HepG2 (cell line): ENCODE measurements at regions not wholly inside any gene's neighbourhood (a gene's known extent, or its start where the extent isn't known, plus 50 kb on each side); places are given as distances from the start of the nearest gene placed in this dataset.

ENCODE experiments used
- ATAC-seq: fragments of 200-7000 bp; cut with Tn5 transposase; 3 replicates; pipeline ENCODE4 v1.9.1; 2020; ENCODE audit warnings: mild to moderate bottlenecking, moderate library complexity
- BruUV-seq: library from RNA; stranded (reverse); fragments of 400-500 nt; replicated peaks from 2 replicates; lab custom pipeline; 2021; lab: Mats Ljungman, UMichigan
- CTCF ChIA-PET: fragments of 300-600 bp; formaldehyde crosslinking; extraction: SDS; loops from one replicate; lab custom pipeline; 2021; ENCODE audit warnings: low total read pairs, inconsistent platforms, low intra/inter-chr PET ratio; lab: Yijun Ruan, JAX
- POLR2A ChIA-PET: fragments of 350-600 bp; sonication (Branson Sonifier 250); formaldehyde crosslinking; loops from one replicate; lab custom pipeline; 2020; ENCODE audit warnings: antibody characterized with exemption, inconsistent platforms; lab: Yijun Ruan, JAX
- DNase-seq: peaks from one replicate; pipeline ENCODE4 v3.0.0-alpha.2; 2015; ENCODE audit warnings: low spot score
- FAIRE-seq: peaks from 3 replicates; lab custom pipeline; 2011; peaks lifted over from hg19 to GRCh38; lab: Jason Lieb, UNC
- H2AFZ ChIP-seq: one replicate; pipeline ENCODE4 v1.6.1; 2011; ENCODE audit warnings: low read length, inconsistent platforms
- H3K27ac ChIP-seq: fragments of 300-600 bp; 3 replicates; pipeline ENCODE4 v1.8.0; 2011; ENCODE audit warnings: mixed run types, mild to moderate bottlenecking, mixed read lengths, low read length, inconsistent platforms; ENCODE audit not compliant: insufficient read depth; ENCODE audit errors: extremely low read length
- H3K27me3 ChIP-seq, 2 experiments: fragments of 200-600 bp in 1 of 2; 2 replicates in 1 of 2; 3 replicates in 1 of 2; pipeline versions ENCODE4 v1.6.0 to v1.8.0; 2011; ENCODE audit warnings: low read length in 2 of 2, mild to moderate bottlenecking in 2 of 2, moderate library complexity in 2 of 2, inconsistent platforms in 1 of 2; ENCODE audit not compliant: insufficient read depth in 2 of 2, control insufficient read depth in 1 of 2
- H3K36me3 ChIP-seq, 2 experiments: fragments of 200-600 bp in 1 of 2; replicated peaks in 1 of 2; 2 replicates in 1 of 2; 3 replicates in 1 of 2; pipeline versions ENCODE4 v1.5.1 to v1.8.0; 2011; ENCODE audit warnings: low read length in 2 of 2, inconsistent platforms in 1 of 2; ENCODE audit not compliant: insufficient read depth in 2 of 2, control insufficient read depth in 1 of 2
- H3K4me1 ChIP-seq: 2 replicates; pipeline ENCODE4 v1.5.1; 2012; ENCODE audit warnings: low read length, inconsistent platforms; ENCODE audit not compliant: insufficient read depth
- H3K4me2 ChIP-seq: 2 replicates; pipeline ENCODE4 v1.6.0; 2011; ENCODE audit warnings: low read depth, low read length, inconsistent platforms
- H3K4me3 ChIP-seq, 3 experiments: fragments of 200-600 bp in 1 of 3; sonication (generic), shearing (Covaris generic) in 1 of 3; replicated peaks in 1 of 3; 2 replicates each; pipeline ENCODE4 v1.5.1; 2011 to 2016; ENCODE audit warnings: low read length in 3 of 3, inconsistent platforms in 2 of 3, low read depth in 2 of 3, mild to moderate bottlenecking in 2 of 3, control low read depth in 1 of 3, mixed read lengths in 1 of 3; ENCODE audit not compliant: insufficient read depth in 1 of 3
- H3K79me2 ChIP-seq: one replicate; pipeline ENCODE4 v1.6.1; 2011; ENCODE audit warnings: low read length, inconsistent platforms; ENCODE audit not compliant: insufficient read depth
- H3K9ac ChIP-seq: 2 replicates; pipeline ENCODE4 v1.6.0; 2011; ENCODE audit warnings: mild to moderate bottlenecking, low read depth, low read length, inconsistent platforms; ENCODE audit not compliant: insufficient read depth
- H3K9me3 ChIP-seq: 2 replicates; pipeline ENCODE4 v1.5.1; 2012; ENCODE audit warnings: mild to moderate bottlenecking, low read length
- H4K20me1 ChIP-seq: 2 replicates; pipeline ENCODE4 v1.6.0; 2011; ENCODE audit warnings: inconsistent platforms, mild to moderate bottlenecking, low read length, moderate library complexity; ENCODE audit not compliant: insufficient read depth
- EEA1 ChIP-seq: sonication (generic); formaldehyde crosslinking; IDR thresholded peaks from 2 replicates; pipeline ENCODE4 v1.5.1; 2020; ENCODE audit warnings: mild to moderate bottlenecking, missing genetic modification reagents, borderline replicate concordance
- MTF2 ChIP-seq: sonication (generic); formaldehyde crosslinking; IDR thresholded peaks from 2 replicates; pipeline ENCODE4 v1.5.0; 2020; ENCODE audit warnings: missing genetic modification reagents, borderline replicate concordance
- POLR2G ChIP-seq: fragments of 200-400 bp; formaldehyde crosslinking; IDR thresholded peaks from 2 replicates; pipeline ENCODE4 v1.6.1; 2018; ENCODE audit warnings: mild to moderate bottlenecking, low read depth, low read length, moderate library complexity
- ZFP62 ChIP-seq: sonication (generic); formaldehyde crosslinking; IDR thresholded peaks from 2 replicates; pipeline ENCODE4 v1.4.0; 2020; ENCODE audit warnings: missing genetic modification reagents
- ZNF121 ChIP-seq: sonication (generic); formaldehyde crosslinking; IDR thresholded peaks from 2 replicates; pipeline ENCODE4 v1.5.0; 2020; ENCODE audit warnings: mild to moderate bottlenecking, missing genetic modification reagents
- ZNF205 ChIP-seq: IDR thresholded peaks from 2 replicates; pipeline ENCODE4 v1.6.1; 2018; ENCODE audit warnings: missing biosample characterization, missing genetic modification reagents
- ZNF614 ChIP-seq: IDR thresholded peaks from 2 replicates; pipeline ENCODE4 v1.6.1; 2018; ENCODE audit warnings: missing biosample characterization, missing genetic modification reagents, inconsistent platforms, borderline replicate concordance
- WGBS: methylation state at CpG from one replicate; pipeline ENCODE4 v1.1.6; 2017; ENCODE audit warnings: low lambda C conversion rate; 5-methylcytosine and 5-hydroxymethylcytosine counted together
- in situ Hi-C: cut with HindIII; loops from 2 replicates; pipeline ENCODE4 v1.10.0; 2017; ENCODE audit warnings: low pct_unique_long_range_greater_than_20kb; ENCODE audit not compliant: extremely low pct_ligation_motif_present
- intact Hi-C: fragments of 100-400 bp; cut with micrococcal nuclease; formaldehyde crosslinking; loops from one replicate; pipeline ENCODE4 v1.10.0; 2022; ENCODE audit not compliant: unreplicated experiment
- TF ChIP-seq, protein P1 (sequence below): sonication (generic); formaldehyde crosslinking; IDR thresholded peaks from 2 replicates; pipeline ENCODE4 v1.5.0; 2020; ENCODE audit warnings: missing genetic modification reagents
- TF ChIP-seq, protein P2 (sequence below): sonication (generic); formaldehyde crosslinking; IDR thresholded peaks from 2 replicates; pipeline ENCODE4 v1.4.0; 2020; ENCODE audit warnings: missing genetic modification reagents, borderline replicate concordance
- TF ChIP-seq, protein P3 (sequence below): sonication (generic); formaldehyde crosslinking; conservative IDR thresholded peaks from 2 replicates; pipeline ENCODE4 v1.4.0; 2020; ENCODE audit warnings: mild to moderate bottlenecking, missing genetic modification reagents, moderate library complexity
- TF ChIP-seq, protein P4 (sequence below): sonication (generic); formaldehyde crosslinking; IDR thresholded peaks from 2 replicates; pipeline ENCODE4 v1.4.0; 2020; ENCODE audit warnings: mild to moderate bottlenecking, missing genetic modification reagents

DNA sequence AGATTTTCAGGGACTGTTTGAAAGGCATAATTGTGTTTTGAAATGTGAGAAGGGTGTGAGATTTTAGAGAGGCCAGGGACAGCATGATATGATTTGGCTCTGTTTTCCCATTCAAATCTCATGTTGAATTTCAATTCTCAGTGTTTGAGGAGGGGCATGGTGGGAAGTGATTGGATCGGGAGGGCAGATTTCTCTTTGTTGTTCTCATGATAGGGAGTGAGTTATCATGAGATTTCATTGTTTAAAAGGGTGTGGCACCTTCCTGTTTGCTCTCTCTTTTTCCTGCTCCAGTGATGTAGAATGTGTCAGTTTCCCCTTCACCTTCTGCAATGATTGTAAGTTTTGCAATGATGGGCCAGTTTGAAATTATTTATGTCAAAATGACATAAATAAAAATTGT is 113.0 kb upstream of the PCDH15 start (continued):
- no peak for TF ChIP-seq ZNF614
- TF ChIP-seq ZFP62 (CRISPR knock-in tag) = no peak
- TF ChIP-seq, all 625 proteins: peak for 0

DNA sequence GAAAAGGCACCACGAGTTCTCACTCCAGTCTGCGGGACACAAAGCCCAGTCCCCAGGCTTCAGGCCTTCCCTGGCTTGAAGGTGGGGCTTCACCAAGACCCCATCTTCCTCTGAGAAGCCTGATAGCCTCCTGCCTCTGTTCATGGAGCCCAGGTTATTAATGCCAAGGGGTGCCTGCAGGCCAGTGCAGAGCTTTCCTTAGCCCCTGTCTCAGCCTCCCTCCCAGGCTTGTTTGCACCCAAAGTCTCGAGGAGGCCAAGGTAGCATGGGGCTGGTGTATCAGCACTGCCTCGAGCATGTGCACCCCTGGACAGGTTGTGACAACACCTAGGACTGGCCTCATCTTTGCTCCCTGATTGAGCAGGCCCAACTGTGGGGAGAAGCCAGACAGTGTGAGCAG is 108.1 kb upstream of the PCDH15 start:
- FAIRE-seq = no peak

More for the DNA sequence above, 108.1 kb upstream of the PCDH15 start:
- Histone ChIP-seq H4K20me1 (no peaks in the 10 kb centered on the region), H3K36me3 (no peaks in the 10 kb centered on the region), H2AFZ (no peak overlapping the region), H3K9ac (no peak overlapping the region), H3K79me2 (no peaks in the 10 kb centered on the region), H3K4me1 (no peaks in the 10 kb centered on the region), H3K9me3 (no peaks in the 10 kb centered on the region), H3K4me3 (no peak overlapping the region), H3K4me2 (no peak overlapping the region), H3K27me3 (no peaks in the 10 kb centered on the region), H3K27ac (no peak overlapping the region)
- TF ChIP-seq, protein P1, sequence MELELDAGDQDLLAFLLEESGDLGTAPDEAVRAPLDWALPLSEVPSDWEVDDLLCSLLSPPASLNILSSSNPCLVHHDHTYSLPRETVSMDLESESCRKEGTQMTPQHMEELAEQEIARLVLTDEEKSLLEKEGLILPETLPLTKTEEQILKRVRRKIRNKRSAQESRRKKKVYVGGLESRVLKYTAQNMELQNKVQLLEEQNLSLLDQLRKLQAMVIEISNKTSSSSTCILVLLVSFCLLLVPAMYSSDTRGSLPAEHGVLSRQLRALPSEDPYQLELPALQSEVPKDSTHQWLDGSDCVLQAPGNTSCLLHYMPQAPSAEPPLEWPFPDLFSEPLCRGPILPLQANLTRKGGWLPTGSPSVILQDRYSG (CRISPR knock-in tag) = no peak
- TF ChIP-seq, protein P2, sequence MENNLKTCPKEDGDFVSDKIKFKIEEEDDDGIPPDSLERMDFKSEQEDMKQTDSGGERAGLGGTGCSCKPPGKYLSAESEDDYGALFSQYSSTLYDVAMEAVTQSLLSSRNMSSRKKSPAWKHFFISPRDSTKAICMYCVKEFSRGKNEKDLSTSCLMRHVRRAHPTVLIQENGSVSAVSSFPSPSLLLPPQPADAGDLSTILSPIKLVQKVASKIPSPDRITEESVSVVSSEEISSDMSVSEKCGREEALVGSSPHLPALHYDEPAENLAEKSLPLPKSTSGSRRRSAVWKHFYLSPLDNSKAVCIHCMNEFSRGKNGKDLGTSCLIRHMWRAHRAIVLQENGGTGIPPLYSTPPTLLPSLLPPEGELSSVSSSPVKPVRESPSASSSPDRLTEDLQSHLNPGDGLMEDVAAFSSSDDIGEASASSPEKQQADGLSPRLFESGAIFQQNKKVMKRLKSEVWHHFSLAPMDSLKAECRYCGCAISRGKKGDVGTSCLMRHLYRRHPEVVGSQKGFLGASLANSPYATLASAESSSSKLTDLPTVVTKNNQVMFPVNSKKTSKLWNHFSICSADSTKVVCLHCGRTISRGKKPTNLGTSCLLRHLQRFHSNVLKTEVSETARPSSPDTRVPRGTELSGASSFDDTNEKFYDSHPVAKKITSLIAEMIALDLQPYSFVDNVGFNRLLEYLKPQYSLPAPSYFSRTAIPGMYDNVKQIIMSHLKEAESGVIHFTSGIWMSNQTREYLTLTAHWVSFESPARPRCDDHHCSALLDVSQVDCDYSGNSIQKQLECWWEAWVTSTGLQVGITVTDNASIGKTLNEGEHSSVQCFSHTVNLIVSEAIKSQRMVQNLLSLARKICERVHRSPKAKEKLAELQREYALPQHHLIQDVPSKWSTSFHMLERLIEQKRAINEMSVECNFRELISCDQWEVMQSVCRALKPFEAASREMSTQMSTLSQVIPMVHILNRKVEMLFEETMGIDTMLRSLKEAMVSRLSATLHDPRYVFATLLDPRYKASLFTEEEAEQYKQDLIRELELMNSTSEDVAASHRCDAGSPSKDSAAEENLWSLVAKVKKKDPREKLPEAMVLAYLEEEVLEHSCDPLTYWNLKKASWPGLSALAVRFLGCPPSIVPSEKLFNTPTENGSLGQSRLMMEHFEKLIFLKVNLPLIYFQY (CRISPR knock-in tag) = no peak
- TF ChIP-seq, protein P3, sequence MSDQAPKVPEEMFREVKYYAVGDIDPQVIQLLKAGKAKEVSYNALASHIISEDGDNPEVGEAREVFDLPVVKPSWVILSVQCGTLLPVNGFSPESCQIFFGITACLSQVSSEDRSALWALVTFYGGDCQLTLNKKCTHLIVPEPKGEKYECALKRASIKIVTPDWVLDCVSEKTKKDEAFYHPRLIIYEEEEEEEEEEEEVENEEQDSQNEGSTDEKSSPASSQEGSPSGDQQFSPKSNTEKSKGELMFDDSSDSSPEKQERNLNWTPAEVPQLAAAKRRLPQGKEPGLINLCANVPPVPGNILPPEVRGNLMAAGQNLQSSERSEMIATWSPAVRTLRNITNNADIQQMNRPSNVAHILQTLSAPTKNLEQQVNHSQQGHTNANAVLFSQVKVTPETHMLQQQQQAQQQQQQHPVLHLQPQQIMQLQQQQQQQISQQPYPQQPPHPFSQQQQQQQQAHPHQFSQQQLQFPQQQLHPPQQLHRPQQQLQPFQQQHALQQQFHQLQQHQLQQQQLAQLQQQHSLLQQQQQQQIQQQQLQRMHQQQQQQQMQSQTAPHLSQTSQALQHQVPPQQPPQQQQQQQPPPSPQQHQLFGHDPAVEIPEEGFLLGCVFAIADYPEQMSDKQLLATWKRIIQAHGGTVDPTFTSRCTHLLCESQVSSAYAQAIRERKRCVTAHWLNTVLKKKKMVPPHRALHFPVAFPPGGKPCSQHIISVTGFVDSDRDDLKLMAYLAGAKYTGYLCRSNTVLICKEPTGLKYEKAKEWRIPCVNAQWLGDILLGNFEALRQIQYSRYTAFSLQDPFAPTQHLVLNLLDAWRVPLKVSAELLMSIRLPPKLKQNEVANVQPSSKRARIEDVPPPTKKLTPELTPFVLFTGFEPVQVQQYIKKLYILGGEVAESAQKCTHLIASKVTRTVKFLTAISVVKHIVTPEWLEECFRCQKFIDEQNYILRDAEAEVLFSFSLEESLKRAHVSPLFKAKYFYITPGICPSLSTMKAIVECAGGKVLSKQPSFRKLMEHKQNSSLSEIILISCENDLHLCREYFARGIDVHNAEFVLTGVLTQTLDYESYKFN (CRISPR knock-in tag) = no peak
- TF ChIP-seq MTF2 (CRISPR knock-in tag) = no peak
- TF ChIP-seq, protein P4, sequence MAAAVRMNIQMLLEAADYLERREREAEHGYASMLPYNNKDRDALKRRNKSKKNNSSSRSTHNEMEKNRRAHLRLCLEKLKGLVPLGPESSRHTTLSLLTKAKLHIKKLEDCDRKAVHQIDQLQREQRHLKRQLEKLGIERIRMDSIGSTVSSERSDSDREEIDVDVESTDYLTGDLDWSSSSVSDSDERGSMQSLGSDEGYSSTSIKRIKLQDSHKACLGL (CRISPR knock-in tag) = no peak
- no peak for TF ChIP-seq POLR2G
- no peak for TF ChIP-seq ZNF205 (CRISPR knock-in tag)
- TF ChIP-seq EEA1 = no peak
- TF ChIP-seq ZNF121 (CRISPR knock-in tag) = no peak
- DNase-seq = no peak
- in situ Hi-C loops = no loop called here
- no peak for ATAC-seq
- no CpG with 5 or more reads among the region's 4 CpGs for WGBS
- ChIA-PET POLR2A (no interaction called here), CTCF (no interaction called here)
- intact Hi-C loops = no loop called here
- no TSS peak for BruUV-seq
